Breast epithelium (tissue), 3 donors: ENCODE measurements at regions not wholly inside any gene's neighbourhood (a gene's known extent, or its start where the extent isn't known, plus 50 kb on each side); places are given as distances from the start of the nearest gene placed in this dataset.

Source experiments
- CTCF ChIP-seq, 3 donors: fragments of 450-650 bp; IDR thresholded peaks; one replicate each; pipeline ENCODE4 v1.5.1; 2016 to 2017; ENCODE audit warnings: antibody characterized with exemption in 3 of 3, mild to moderate bottlenecking in 3 of 3, moderate library complexity in 3 of 3
- POLR2A ChIP-seq: fragments of 450-650 bp; IDR thresholded peaks from one replicate; pipeline ENCODE4 v1.6.1; 2016; ENCODE audit warnings: antibody characterized with exemption, mild to moderate bottlenecking, moderate library complexity
- POLR2AphosphoS5 ChIP-seq, 3 donors: sonication (generic); formaldehyde crosslinking; IDR thresholded peaks; one replicate each; pipeline ENCODE4 v1.6.1; 2017; ENCODE audit warnings: antibody characterized with exemption in 3 of 3

DNA sequence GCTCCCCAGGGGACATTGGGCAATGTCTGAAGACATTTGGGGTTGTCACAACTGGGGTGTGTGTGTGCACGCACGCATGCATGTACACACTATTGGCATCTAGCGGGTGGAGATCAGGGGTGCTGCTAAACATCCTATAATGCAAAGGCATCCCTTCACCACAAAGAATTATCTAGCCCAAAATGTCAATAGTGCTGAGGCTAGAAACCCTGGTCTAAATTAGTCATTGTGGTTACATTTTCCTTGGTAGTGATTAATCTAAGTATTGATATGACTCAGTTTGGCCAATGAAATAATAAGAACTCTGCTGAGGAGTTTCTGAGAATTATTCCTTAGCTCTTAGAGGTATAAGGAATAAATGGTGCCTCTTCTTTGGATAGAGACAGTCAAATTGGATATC, 200.2 kb downstream of the CLCN4 start:
- no peak for TF ChIP-seq POLR2A
- no peak for TF ChIP-seq CTCF (IDR thresholded peaks at IDR 0.05)
- no peak for TF ChIP-seq POLR2AphosphoS5 (IDR thresholded peaks at IDR 0.05)
